ENCODE measurements at regions not wholly inside any gene's neighbourhood (a gene's known extent, or its start where the extent isn't known, plus 50 kb on each side); places are given as distances from the start of the nearest gene placed in this dataset.
"Not testable (repeated sequence)": the region's sequence is repeated elsewhere in the genome, so short reads cannot be mapped to it uniquely, and the experiment has no call there.

GRCh38 chr4:160549951-160550519, 1447.2 kb downstream of the RAPGEF2 start:
- not testable (repeated sequence) for TF ChIP-seq CTCF, EP300 (IDR thresholded peaks at IDR 0.05)

Data from gastroesophageal sphincter (tissue), 3 donors.